ENCODE measurements at regions not wholly inside any gene's neighbourhood (a gene's known extent, or its start where the extent isn't known, plus 50 kb on each side); places are given as distances from the start of the nearest gene placed in this dataset.

- DNase-seq (ENCODE audit: low spot score): no peak
Observed at GRCh38 chrX:134747006-134747405, 50.0 kb downstream of the PABIR2 start.

- DNase-seq (ENCODE audit: low spot score): no peak
Observed at GRCh38 chrX:134746410-134746785, 50.6 kb downstream of the PABIR2 start.

DNA sequence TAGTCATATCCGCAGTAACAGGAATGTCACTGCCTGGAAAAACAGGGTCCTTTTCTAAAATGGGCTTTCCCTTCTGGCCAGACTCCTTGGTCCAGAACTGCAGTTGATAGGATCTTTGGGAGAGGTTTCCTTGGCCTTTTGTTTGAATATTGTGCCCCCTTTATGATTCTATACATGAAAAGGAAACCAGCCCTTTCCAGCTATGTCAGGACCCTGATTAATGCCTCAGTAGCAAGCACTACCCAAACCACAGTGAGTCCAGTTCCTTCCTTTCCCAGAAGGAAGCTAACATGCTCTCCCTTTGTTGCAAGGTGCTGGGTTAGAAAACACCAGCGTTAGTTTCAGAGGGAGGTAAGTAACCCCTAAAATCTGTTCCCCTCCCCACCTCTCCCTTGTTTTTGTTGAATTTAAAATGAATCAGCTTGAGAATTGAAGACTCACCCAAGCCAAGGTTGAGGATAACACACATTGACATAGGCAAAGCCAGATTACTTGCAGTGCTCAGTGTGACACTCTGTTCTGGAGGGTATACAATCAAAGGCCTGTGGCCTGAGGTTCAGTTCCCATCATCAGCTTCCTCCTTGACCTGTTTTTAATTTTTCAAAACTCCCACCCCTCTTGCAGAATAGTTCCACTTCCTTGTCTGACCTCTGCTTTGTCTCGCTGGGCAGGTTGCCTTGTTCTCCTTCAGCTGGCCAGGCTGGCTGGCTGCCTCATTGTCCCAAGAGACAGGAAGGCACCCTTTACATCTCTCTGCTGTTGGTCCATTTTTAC is 51.2 kb downstream of the PABIR2 start:
- no peak for DNase-seq (ENCODE audit: low spot score)

- no peak for DNase-seq (ENCODE audit: low spot score)
Observed at GRCh38 chrX:134743091-134743490, 53.9 kb downstream of the PABIR2 start.

DNA sequence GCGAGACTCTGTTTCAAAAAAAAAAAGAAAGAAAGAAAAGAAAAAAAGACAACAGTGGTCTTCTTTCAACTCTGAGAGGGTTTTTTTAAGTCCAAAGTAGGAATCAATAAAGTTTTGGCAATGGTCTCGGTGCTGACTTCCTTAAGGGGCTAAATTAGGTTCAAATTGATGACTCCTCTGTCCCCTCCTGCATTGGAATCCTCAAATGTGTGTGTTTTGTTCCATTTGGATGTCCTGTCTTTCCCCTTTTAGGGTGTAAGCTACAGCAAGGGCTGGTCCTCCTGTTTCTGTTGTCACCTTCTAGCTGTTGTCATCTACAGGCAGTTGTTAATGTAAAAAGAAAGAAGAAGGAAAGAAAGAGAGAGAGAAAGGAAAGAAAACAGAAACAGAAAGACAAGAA is 54.4 kb downstream of the PABIR2 start:
- no peak for DNase-seq (ENCODE audit: low spot score)

DNA sequence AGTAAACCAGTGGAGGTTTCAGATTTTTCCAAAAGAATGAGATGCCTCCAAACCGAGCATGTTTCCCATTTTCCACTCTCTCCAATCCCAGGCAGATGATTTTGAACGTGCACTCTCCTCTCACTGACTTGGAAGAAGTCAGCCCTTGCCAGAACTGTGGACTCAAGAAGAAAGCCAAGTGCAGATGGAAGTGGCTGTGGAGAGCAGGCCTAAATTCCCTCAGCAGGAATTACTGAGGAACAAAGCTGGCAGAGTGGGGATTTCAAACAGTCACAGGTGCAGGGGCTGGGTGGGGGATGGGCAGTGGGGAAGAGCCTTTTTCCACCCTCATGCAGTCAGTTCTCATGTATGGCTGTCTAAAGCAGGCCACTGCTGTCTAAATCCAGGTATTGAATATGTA is 55.3 kb downstream of the PABIR2 start:
- no peak for DNase-seq (ENCODE audit: low spot score)

GRCh38 chrX:134738986-134739740 is 57.8 kb downstream of the PABIR2 start:
- no peak for DNase-seq (ENCODE audit: low spot score)

DNA sequence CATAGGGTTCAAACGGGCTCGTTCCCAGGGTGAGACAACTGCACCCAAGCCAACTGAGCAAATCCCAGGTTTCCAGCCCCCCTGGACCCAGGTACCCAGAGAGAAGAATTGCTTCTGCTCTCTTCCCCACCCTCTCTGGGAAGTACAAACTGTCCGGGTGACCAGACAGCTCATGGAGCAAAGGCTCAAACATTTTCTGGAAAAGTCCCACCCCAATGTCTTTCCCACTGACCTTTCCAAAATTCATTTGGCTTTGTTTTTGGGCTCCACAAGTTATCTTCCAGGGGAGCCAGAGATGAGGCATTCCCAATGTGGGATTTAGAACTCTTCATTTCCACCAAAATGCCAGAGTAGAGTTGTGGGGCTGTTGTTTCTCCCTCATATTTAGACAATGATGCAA is 58.6 kb downstream of the PABIR2 start:
- no peak for DNase-seq (ENCODE audit: low spot score)

DNA sequence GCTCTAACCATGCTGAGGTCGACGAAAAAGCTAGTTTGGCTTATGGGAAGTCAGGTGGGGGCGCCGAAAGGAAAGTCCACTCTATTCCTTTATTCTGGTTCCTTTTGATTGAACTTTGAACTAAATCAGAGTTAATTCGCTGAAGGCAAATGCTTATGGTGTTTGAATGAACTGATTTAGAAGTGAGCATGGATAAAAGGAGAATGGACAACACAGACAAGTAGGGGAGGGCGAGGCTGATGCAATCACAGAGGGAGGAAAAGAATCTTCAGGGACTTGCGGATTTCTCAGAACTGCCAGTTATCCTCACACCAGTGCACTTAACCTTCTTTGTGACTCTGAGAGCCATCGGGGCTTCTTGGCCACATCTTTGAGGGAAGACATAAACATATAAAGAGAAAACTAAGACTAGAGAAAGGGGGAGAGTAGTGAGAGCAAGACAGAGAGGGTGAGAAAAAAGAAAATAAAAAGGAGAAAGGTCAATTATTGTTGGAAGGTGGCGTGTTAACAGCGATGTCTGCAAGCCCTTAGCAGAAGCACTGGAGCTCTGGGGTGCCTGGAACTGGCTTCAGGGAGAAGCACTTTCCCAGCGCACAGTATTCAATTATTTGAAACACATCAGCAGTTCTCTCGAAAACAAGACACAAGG is 59.2 kb downstream of the PABIR2 start:
- DNase-seq (ENCODE audit: low spot score): no peak

GRCh38 chrX:134737061-134737460 is 59.9 kb downstream of the PABIR2 start:
- peak; percentile 13 for DNase-seq (ENCODE audit: low spot score)

- DNase-seq (ENCODE audit: low spot score): no peak
Observed at GRCh38 chrX:134736356-134736755, 60.6 kb downstream of the PABIR2 start.

GRCh38 chrX:134735015-134735414 is 62.0 kb downstream of the PABIR2 start:
- no peak for DNase-seq (ENCODE audit: low spot score)

DNA sequence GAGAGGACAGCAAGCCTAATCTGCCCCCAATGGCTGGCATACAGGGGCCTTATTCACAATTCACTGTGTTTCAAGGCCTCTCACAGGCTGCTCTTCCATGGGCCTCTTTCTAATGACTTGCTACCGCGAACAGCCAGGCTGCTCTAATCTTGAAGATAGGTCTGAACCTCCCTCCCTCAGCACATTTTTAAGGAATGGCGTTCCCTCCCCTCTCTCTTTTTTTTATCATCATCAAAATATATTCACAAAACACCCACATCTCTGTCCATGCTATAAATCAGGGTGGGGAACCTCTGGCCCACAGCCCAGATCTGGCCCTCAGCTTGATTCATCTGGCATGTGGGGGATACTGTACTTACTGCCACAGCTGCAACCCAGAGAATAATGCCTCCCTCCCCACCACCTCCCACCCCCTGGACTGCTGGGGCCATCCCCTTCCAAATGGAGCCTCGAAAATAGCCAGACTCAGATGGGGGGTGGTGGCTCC is 62.5 kb downstream of the PABIR2 start:
- DNase-seq (ENCODE audit: low spot score): peak; percentile 66

GRCh38 chrX:134733591-134733990 is 63.4 kb downstream of the PABIR2 start:
- DNase-seq (ENCODE audit: low spot score): no peak

DNA sequence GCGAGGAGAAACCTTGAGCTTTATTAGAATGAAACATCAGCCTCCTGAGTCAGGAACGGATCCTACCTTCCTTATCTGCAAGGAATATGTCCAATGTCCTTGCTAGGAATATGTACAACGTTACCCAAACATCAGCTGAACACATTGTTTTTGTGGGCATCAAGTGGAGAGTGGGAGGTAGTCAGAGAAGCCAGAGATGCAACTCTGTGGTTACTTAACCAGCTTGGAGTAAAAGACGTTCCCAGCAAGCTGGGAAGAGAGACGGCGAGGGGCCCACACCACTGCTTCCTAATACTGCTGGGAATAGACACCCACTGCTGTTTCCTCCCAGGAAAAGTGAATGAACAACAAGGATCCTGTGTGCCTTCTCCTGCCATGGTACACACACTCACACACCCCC is 64.3 kb downstream of the PABIR2 start:
- no peak for DNase-seq (ENCODE audit: low spot score)

DNA sequence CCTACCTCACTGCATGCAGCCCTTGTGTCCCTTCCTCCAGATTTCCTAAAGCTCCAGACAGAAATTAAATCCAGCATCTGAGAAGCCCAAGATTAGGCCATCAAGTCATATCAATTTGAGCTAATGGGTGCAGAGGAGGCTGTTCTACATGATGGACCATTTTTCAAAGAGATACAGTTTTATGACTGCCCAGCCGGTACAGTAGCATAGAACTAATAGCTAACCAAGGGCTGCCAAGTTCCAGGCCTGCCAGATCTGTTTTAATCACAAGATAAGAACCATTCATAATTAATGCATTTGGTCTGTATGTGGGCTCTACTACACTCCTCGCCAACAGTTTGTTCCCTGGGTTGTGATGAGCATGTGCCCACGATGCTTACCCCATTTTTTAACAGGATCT is 64.9 kb downstream of the PABIR2 start:
- DNase-seq (ENCODE audit: low spot score): no peak

GRCh38 chrX:134727363-134727762 is 69.1 kb upstream of the PLAC1 start:
- DNase-seq (ENCODE audit: low spot score): no peak

- DNase-seq (ENCODE audit: low spot score): no peak
Observed at GRCh38 chrX:134725103-134725690, 66.9 kb upstream of the PLAC1 start.

DNA sequence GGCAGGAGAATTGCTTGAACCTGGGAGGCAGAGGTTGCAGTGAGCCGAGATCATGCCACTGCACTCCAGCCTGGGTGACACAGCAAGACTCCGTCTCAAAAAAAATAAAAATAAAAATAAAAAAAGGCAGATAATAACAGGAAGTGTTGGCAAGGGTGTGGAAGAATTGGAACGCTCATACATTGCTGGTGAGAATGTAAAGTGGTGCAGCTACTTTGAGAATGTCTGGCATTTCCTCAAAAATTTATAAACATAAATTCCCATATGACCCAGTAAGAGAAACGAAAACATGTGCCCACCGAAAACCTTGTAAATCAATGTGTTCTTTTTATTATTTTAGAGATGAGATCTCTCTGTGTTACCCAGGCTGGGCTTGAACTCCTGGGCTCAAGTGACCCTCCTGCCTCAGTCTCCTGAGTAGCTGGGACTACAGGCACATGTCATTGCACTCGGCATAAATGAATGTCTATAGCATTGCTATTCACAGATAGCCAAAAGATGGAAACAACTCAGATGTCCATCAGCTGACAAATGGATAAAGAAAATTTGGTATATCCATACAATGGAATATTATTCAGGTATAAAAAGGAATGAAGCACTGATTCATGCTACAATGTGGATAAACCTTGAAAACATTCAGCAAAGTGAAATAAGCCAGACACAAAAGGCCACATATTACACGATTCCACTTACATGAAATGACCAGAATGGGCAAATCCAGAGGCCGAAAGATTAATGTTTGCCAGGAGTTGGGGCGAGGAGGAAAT is 63.7 kb upstream of the PLAC1 start:
- peak; percentile 4 for DNase-seq (ENCODE audit: low spot score)

- peak; percentile 2 for DNase-seq (ENCODE audit: low spot score)
Observed at GRCh38 chrX:134718966-134719317, 60.7 kb upstream of the PLAC1 start.

- peak; percentile 83 for DNase-seq (ENCODE audit: low spot score)
Observed at GRCh38 chrX:134718105-134718965, 60.1 kb upstream of the PLAC1 start.

Data from A172 (cell line).